Ishikawa (cell line): ENCODE measurements at regions not wholly inside any gene's neighbourhood (a gene's known extent, or its start where the extent isn't known, plus 50 kb on each side); places are given as distances from the start of the nearest gene placed in this dataset.

Source experiments
- CEBPB ChIP-seq: IDR thresholded peaks from 2 replicates; pipeline ENCODE4 v1.6.1; 2012
- EP300 ChIP-seq: IDR thresholded peaks from 2 replicates; pipeline ENCODE4 v1.6.1; 2012; ENCODE audit warnings: borderline replicate concordance
- REST ChIP-seq: IDR thresholded peaks from 2 replicates; pipeline ENCODE4 v1.6.1; 2012; ENCODE audit warnings: low read depth, mild to moderate bottlenecking
- TAF1 ChIP-seq: IDR thresholded peaks from 2 replicates; pipeline ENCODE4 v1.6.1; 2012; ENCODE audit warnings: low read depth, mild to moderate bottlenecking

- TF ChIP-seq CEBPB (no peak), TAF1 (no peak), REST (no peak), EP300 (no peak)
These were observed 183.1 kb downstream of the ATG4C start for GRCh38 chr1:62967031-62967430.
